ENCODE measurements at regions not wholly inside any gene's neighbourhood (a gene's known extent, or its start where the extent isn't known, plus 50 kb on each side); places are given as distances from the start of the nearest gene placed in this dataset.
"Not testable (repeated sequence)": the region's sequence is repeated elsewhere in the genome, so short reads cannot be mapped to it uniquely, and the experiment has no call there.

- CTCF ChIA-PET, result interaction anchor here (0.6 kb wide), 1 partner anchor 9 kb away, joined by 5 read pairs; no protein-coding TSS in a partner anchor
- no peaks in the 10 kb centered on the region for H3K36me3 ChIP-seq (ENCODE audit: control insufficient read depth in 2 of 2, insufficient read depth in 1 of 2, low read length in 2 of 2)
- TF ChIP-seq ZBTB8A (tag by site-specific recombination; IDR thresholded peaks at IDR 0.05), result no peak
- TF ChIP-seq ZNF423 (tag by site-specific recombination; IDR thresholded peaks at IDR 0.05), result no peak
- no peak for TF ChIP-seq GLI4 (tag by site-specific recombination; IDR thresholded peaks at IDR 0.05)
- no peak overlapping the region for H3K4me3 ChIP-seq (ENCODE audit: low read depth, low read length)
- H3K27ac ChIP-seq (ENCODE audit: extremely low read depth, low read depth, low read length), result no peak overlapping the region
- POLR2A ChIA-PET, result no interaction called here
- H3K9me3 ChIP-seq (ENCODE audit: control insufficient read depth, insufficient read depth, low read depth, low read length), result no peaks in the 10 kb centered on the region
- H3K4me1 ChIP-seq (ENCODE audit: control insufficient read depth, insufficient read depth, low read length), result no peaks in the 10 kb centered on the region
Measured at GRCh38 chr6:82622461-82622860, 258.8 kb downstream of the TPBG start.

- CTCF ChIA-PET, result no interaction called here
- no peaks in the 10 kb centered on the region for H3K4me1 ChIP-seq (ENCODE audit: control insufficient read depth, insufficient read depth, low read length)
- POLR2A ChIA-PET, result no interaction called here
- TF ChIP-seq REST (tag by site-specific recombination; IDR thresholded peaks at IDR 0.05), result peak; percentile 76
- TF ChIP-seq ZNF830 (tag by site-specific recombination; IDR thresholded peaks at IDR 0.05; ENCODE audit: low read depth), result no peak
- no peaks in the 10 kb centered on the region for H3K9me3 ChIP-seq (ENCODE audit: control insufficient read depth, insufficient read depth, low read depth, low read length)
- H3K36me3 ChIP-seq (ENCODE audit: control insufficient read depth in 2 of 2, insufficient read depth in 1 of 2, low read length in 2 of 2), result no peaks in the 10 kb centered on the region
- H3K27ac ChIP-seq (ENCODE audit: extremely low read depth, low read depth, low read length), result no peak overlapping the region
- H3K4me3 ChIP-seq (ENCODE audit: low read depth, low read length), result no peak overlapping the region
Measured at GRCh38 chr6:82624251-82624650, 260.6 kb downstream of the TPBG start.

GRCh38 chr6:82626946-82627345 is 263.3 kb downstream of the TPBG start:
- H3K36me3 ChIP-seq (ENCODE audit: control insufficient read depth in 2 of 2, insufficient read depth in 1 of 2, low read length in 2 of 2); H3K4me3 ChIP-seq (ENCODE audit: low read depth, low read length); H3K27ac ChIP-seq (ENCODE audit: extremely low read depth, low read depth, low read length); POLR2A ChIA-PET; H3K4me1 ChIP-seq (ENCODE audit: control insufficient read depth, insufficient read depth, low read length); H3K9me3 ChIP-seq (ENCODE audit: control insufficient read depth, insufficient read depth, low read depth, low read length); CTCF ChIA-PET: not testable (repeated sequence)

GRCh38 chr6:82629921-82630320 is 266.3 kb downstream of the TPBG start:
- CTCF ChIA-PET, result interaction anchor here (0.6 kb wide), 1 partner anchor 184 kb away, joined by 4 read pairs; no protein-coding TSS in a partner anchor
- TF ChIP-seq ZNF146 (tag by site-specific recombination; IDR thresholded peaks at IDR 0.05), result no peak
- TF ChIP-seq ZNF114 (tag by site-specific recombination; IDR thresholded peaks at IDR 0.05), result no peak
- TF ChIP-seq ZNF140 (tag by site-specific recombination; IDR thresholded peaks at IDR 0.05), result no peak
- TF ChIP-seq HIC1 (tag by site-specific recombination; IDR thresholded peaks at IDR 0.05), result no peak
- TF ChIP-seq ZNF280C (tag by site-specific recombination; IDR thresholded peaks at IDR 0.05), result no peak
- no peak for TF ChIP-seq ZNF324 (tag by site-specific recombination; IDR thresholded peaks at IDR 0.05)
- TF ChIP-seq ZNF548 (tag by site-specific recombination; IDR thresholded peaks at IDR 0.05), result no peak
- POLR2A ChIA-PET, result no interaction called here
- Histone ChIP-seq H3K4me1 (ENCODE audit: control insufficient read depth, insufficient read depth, low read length) (no peaks in the 10 kb centered on the region), H3K9me3 (ENCODE audit: control insufficient read depth, insufficient read depth, low read depth, low read length) (no peaks in the 10 kb centered on the region), H3K36me3 (ENCODE audit: control insufficient read depth in 2 of 2, insufficient read depth in 1 of 2, low read length in 2 of 2) (no peaks in the 10 kb centered on the region), H3K4me3 (ENCODE audit: low read depth, low read length) (no peak overlapping the region), H3K27ac (ENCODE audit: extremely low read depth, low read depth, low read length) (no peak overlapping the region)

All from HEK293 (cell line).